ENCODE measurements at regions not wholly inside any gene's neighbourhood (a gene's known extent, or its start where the extent isn't known, plus 50 kb on each side); places are given as distances from the start of the nearest gene placed in this dataset.

GRCh38 chr9:99340281-99340680, 118.2 kb downstream of the SEC61B start (continued):
- TF ChIP-seq SIRT6 (IDR thresholded peaks at IDR 0.05; ENCODE audit: low read length) (no peak), HDAC6 (IDR thresholded peaks at IDR 0.05; ENCODE audit: low read depth, low read length) (no peak), SIN3A (conservative IDR thresholded peaks at IDR 0.05 in 1 of 2, IDR thresholded peaks at IDR 0.05 in 1 of 2; ENCODE audit: low read depth in 1 of 2, low read length in 2 of 2) (no peak)
